Stomach (tissue), 8 donors: ENCODE measurements at regions not wholly inside any gene's neighbourhood (a gene's known extent, or its start where the extent isn't known, plus 50 kb on each side); places are given as distances from the start of the nearest gene placed in this dataset.

Source experiments
- DNase-seq, 2 donors: peaks; one replicate each; pipeline versions ENCODE4 v3.0.0 to v3.0.0-alpha.2; 2013 to 2019
- H3K27ac ChIP-seq, 5 donors: fragments of 200-600 bp in 4 of 5; sonication (generic) in 4 of 5; one replicate each; pipeline ENCODE4 v1.5.1; 2013 to 2019; ENCODE audit warnings: mild to moderate bottlenecking in 1 of 5, moderate library complexity in 1 of 5
- H3K27me3 ChIP-seq, 3 donors: fragments of 200-600 bp; sonication (generic); one replicate each; pipeline ENCODE4 v1.5.1; 2017 to 2019; ENCODE audit warnings: mixed run types in 1 of 3
- H3K36me3 ChIP-seq, 4 donors: fragments of 200-600 bp; sonication (generic); 1 replicate in 3 of 4; 2 replicates in 1 of 4; pipeline ENCODE4 v1.5.1; 2016 to 2019
- H3K4me1 ChIP-seq, 4 donors: fragments of 200-600 bp; sonication (generic); one replicate each; pipeline ENCODE4 v1.5.1; 2016 to 2019
- H3K4me3 ChIP-seq, 4 donors: fragments of 200-600 bp; sonication (generic) in 3 of 4; one replicate each; pipeline ENCODE4 v1.5.1; 2016 to 2019; ENCODE audit warnings: mild to moderate bottlenecking in 1 of 4
- H3K9me3 ChIP-seq, 4 donors: fragments of 200-600 bp; sonication (generic); one replicate each; pipeline ENCODE4 v1.5.1; 2016 to 2019
- EP300 ChIP-seq: sonication (generic); formaldehyde crosslinking; IDR thresholded peaks from one replicate; pipeline ENCODE4 v1.6.1; 2017; ENCODE audit warnings: antibody characterized with exemption
- POLR2A ChIP-seq, 4 donors: fragments of 450-650 bp; IDR thresholded peaks; one replicate each; pipeline ENCODE4 v1.6.1; 2016; ENCODE audit warnings: antibody characterized with exemption in 4 of 4, control low read depth in 2 of 4, mild to moderate bottlenecking in 1 of 4, moderate library complexity in 1 of 4
- POLR2AphosphoS5 ChIP-seq, 3 donors: sonication (generic); formaldehyde crosslinking; IDR thresholded peaks; one replicate each; pipeline ENCODE4 v1.6.1; 2016; ENCODE audit warnings: antibody characterized with exemption in 3 of 3
- WGBS, 5 donors: extraction: QIAGEN DNeasy Blood & Tissue Kit in 3 of 5; methylation state at CpG; one replicate each; pipeline versions ENCODE4 v1.1.5 to v1.1.7; 2013 to 2018; 5-methylcytosine and 5-hydroxymethylcytosine counted together
- intact Hi-C: fragments of 100-400 bp; cut with DNase I; formaldehyde crosslinking; loops from one replicate; pipeline ENCODE4 v1.15.1; 2023; ENCODE audit warnings: low total_unique reads
- TF ChIP-seq, protein P1 (sequence below), 7 experiments: fragments of 450-650 bp in 4 of 7; fragments of 200-600 bp in 3 of 7; sonication (generic) in 3 of 7; IDR thresholded peaks; one replicate each; pipeline ENCODE4 v1.5.1; 2016 to 2019; ENCODE audit warnings: antibody characterized with exemption in 7 of 7, control low read depth in 2 of 7, mild to moderate bottlenecking in 1 of 7
- donor health status: healthy with polysubstance abuse.
- donor health status: Bipolar disorder and iron deficiency.
- donor health status: healthy.

DNA sequence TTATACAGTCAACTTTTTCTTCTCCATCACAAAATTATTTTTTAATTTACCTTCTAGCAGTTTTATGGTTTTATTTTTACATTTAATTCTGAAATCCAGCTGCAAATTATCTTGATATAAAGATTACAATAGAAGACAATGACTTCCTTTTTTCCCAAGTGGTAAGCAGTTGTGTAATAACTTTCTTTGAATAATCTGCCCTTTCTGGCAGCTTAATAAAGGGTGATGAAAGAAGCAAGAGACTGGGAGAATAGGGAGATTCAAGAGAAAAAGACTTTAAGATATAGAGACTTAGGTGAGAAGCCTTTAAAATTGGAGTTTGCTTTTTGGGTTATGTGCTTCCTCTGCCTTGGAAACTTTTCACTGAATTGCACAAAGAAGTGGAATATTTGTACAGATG is 100.4 kb upstream of the FREM1 start:
- intact Hi-C loops: no loop called here
- TF ChIP-seq POLR2A (IDR thresholded peaks at IDR 0.05) (no peak), POLR2AphosphoS5 (IDR thresholded peaks at IDR 0.05) (no peak), EP300 (no peak)
- TF ChIP-seq, protein P1, sequence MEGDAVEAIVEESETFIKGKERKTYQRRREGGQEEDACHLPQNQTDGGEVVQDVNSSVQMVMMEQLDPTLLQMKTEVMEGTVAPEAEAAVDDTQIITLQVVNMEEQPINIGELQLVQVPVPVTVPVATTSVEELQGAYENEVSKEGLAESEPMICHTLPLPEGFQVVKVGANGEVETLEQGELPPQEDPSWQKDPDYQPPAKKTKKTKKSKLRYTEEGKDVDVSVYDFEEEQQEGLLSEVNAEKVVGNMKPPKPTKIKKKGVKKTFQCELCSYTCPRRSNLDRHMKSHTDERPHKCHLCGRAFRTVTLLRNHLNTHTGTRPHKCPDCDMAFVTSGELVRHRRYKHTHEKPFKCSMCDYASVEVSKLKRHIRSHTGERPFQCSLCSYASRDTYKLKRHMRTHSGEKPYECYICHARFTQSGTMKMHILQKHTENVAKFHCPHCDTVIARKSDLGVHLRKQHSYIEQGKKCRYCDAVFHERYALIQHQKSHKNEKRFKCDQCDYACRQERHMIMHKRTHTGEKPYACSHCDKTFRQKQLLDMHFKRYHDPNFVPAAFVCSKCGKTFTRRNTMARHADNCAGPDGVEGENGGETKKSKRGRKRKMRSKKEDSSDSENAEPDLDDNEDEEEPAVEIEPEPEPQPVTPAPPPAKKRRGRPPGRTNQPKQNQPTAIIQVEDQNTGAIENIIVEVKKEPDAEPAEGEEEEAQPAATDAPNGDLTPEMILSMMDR (IDR thresholded peaks at IDR 0.05): no peak
- H3K27me3 ChIP-seq: no peaks in the 10 kb centered on the region

DNA sequence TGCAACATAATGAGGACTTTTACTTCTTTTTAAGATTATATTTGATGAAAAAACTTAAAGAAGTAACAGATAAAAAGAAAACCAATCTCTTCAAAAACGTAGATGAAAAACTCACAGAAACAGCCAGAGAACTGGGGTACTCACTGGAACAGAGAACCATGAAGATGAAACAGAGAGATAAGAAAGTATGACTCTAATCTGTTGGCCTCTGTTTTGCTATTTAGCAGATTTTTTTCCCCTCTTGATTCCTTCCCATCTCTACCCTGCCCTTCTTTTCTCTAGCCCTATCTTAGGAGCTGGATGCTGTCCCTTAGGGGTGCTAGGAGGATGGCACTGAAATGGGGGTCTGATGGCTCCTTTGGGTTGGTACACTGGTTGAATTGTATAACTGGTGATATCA is 97.5 kb upstream of the FREM1 start:
- H3K27ac ChIP-seq: no peak overlapping the region
- H3K4me1 ChIP-seq: no peaks in the 10 kb centered on the region
- intact Hi-C loops: no loop called here
- no peaks in the 10 kb centered on the region for H3K36me3 ChIP-seq
- no peak for TF ChIP-seq EP300
- no peak for TF ChIP-seq POLR2A (IDR thresholded peaks at IDR 0.05)
- TF ChIP-seq POLR2AphosphoS5 (IDR thresholded peaks at IDR 0.05): no peak
- TF ChIP-seq, protein P1 (IDR thresholded peaks at IDR 0.05): no peak
- H3K4me3 ChIP-seq: no peak overlapping the region
- 48 to 65% (median 49%) methylated on average over 1 of the region's 1 CpG for WGBS, 5 donors
- no peaks in the 10 kb centered on the region for H3K9me3 ChIP-seq
- no peak for DNase-seq
- no peaks in the 10 kb centered on the region for H3K27me3 ChIP-seq

More for the DNA sequence above, 100.4 kb upstream of the FREM1 start:
- DNase-seq: no peak
- no peak overlapping the region for H3K4me3 ChIP-seq
- no peak overlapping the region for H3K27ac ChIP-seq
- H3K4me1 ChIP-seq: no peaks in the 10 kb centered on the region
- no peaks in the 10 kb centered on the region for H3K9me3 ChIP-seq
- H3K36me3 ChIP-seq: no peaks in the 10 kb centered on the region

DNA sequence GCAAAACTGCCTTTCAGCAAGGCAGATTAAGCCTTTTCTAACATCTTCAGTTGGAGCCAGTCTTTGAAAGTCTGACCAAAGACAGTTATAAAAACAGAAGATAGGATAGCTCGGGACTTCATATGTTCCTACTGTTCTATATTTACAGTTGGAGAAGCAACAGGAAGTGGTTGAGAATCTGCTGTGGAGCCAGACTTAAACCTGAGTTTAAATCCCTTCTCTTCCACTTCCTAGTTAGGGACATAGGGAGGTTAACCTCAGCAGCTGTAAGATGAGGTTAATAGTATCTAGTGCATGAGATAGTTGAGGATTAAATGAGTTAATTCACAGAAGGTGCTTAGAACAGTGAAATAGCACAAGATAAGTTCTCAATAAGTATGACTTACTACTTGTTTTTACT is 84.5 kb upstream of the FREM1 start:
- intact Hi-C loops: no loop called here
- DNase-seq: no peak
- Histone ChIP-seq H3K36me3 (no peaks in the 10 kb centered on the region), H3K4me3 (no peak overlapping the region), H3K9me3 (no peaks in the 10 kb centered on the region), H3K27me3 (no peaks in the 10 kb centered on the region), H3K27ac (no peak overlapping the region), H3K4me1 (peaks cover 0 to 19% (median 14%) of the 10 kb centered on the region in 4 donors)
- 41 to 62% (median 52%) methylated on average over 1 of the region's 1 CpG for WGBS, 5 donors
- no peak for TF ChIP-seq POLR2AphosphoS5 (IDR thresholded peaks at IDR 0.05)
- no peak for TF ChIP-seq EP300
- no peak for TF ChIP-seq POLR2A (IDR thresholded peaks at IDR 0.05)
- TF ChIP-seq, protein P1 (IDR thresholded peaks at IDR 0.05): no peak

DNA sequence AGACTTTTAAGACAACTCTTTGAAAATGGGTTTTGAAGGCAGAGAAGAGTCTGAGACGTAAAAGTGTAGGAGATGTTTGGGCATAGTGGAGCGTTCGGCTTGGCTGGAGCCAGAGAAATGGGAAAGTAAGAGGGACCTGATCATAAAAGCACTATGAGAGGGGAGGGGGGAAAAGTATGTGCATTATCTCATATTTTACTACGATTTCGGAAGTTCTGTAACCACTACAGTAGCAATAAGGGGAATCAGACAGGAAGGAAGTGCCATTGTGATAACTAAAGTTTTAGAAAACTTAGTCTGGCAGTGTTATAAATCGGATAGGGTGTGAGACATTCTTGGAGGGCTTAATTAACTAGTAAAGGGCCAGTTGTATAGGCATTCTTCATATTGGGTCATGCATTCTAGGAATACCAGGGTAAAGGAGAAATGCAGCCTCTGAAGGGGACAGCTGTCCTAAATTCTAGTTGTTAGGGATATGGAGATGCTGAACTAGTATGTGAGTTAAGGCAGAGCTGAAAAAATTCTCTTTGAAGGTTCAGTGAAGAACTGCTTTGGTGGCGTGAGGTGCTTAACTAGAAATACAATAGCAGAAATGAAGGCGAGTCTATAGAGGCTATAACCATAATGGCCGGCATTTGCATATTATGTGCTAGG is 83.8 kb upstream of the FREM1 start:
- 71 to 76% (median 75%) methylated on average over 9 of the region's 9 CpGs for WGBS, 5 donors

More for the DNA sequence above, 83.8 kb upstream of the FREM1 start:
- Histone ChIP-seq H3K4me3 (peak overlapping the region; percentile 54 to 67 (median 58)), H3K27me3 (no peaks in the 10 kb centered on the region), H3K4me1 (peaks cover 0 to 19% (median 14%) of the 10 kb centered on the region in 4 donors), H3K27ac (peak overlapping the region in 1 of 5 donors; percentile 10), H3K9me3 (no peaks in the 10 kb centered on the region), H3K36me3 (no peaks in the 10 kb centered on the region)
- DNase-seq: peak in 1 of 2 donors; percentile 9
- intact Hi-C loops: no loop called here
- TF ChIP-seq EP300 (no peak), POLR2A (IDR thresholded peaks at IDR 0.05) (no peak), POLR2AphosphoS5 (IDR thresholded peaks at IDR 0.05) (no peak)
- TF ChIP-seq, protein P1 (IDR thresholded peaks at IDR 0.05): no peak
